HG02938 (cell line): ENCODE measurements at regions not wholly inside any gene's neighbourhood (a gene's known extent, or its start where the extent isn't known, plus 50 kb on each side); places are given as distances from the start of the nearest gene placed in this dataset.
"Not testable (repeated sequence)": the region's sequence is repeated elsewhere in the genome, so short reads cannot be mapped to it uniquely, and the experiment has no call there.

Experiments used
- ATAC-seq: cut with Tn5 transposase; IDR thresholded peaks from one replicate; pipeline ENCODE4 v1.9.1; 2021; ENCODE audit warnings: mild to moderate bottlenecking, moderate library complexity; ENCODE audit not compliant: unreplicated experiment

DNA sequence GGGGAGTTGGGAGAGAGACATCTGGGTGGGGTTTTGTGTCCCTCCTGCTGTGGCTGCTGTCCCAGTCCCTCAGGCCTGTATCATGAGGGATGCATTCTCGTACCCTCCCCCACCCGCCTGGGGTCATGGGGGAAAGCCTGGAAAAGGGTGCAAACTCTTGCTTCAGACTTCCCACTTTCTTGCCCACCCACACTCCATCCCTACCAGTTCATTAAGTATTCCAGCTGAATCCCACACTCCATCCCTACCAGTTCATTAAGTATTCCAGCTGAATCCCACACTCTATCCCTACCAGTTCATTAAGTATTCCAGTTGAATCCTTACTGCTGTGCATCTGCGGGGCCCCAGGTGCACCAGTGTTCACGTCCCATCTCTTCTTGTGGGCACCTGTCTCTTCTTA lies 116.3 kb downstream of the ACAA2 start:
- no peak for ATAC-seq

DNA sequence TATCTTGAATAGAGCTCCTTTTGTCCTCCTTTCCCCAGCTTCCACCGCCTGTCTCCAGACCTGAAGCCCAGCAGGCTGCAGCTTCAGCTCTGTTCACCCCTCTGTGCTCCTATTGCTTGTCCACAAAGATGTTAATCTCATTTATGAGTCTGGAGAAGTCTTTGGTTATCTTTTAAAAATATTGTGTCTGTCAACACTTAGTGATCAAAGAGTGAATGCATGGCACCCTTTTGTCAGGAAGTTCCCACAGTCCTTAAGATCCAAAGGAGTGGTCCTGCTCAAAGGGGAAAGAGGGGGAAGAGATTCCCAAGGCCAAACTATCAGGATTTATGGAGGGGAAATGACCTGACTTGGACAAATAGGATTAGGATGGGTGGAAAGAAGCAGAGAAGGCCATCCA lies 118.9 kb downstream of the ACAA2 start:
- no peak for ATAC-seq

DNA sequence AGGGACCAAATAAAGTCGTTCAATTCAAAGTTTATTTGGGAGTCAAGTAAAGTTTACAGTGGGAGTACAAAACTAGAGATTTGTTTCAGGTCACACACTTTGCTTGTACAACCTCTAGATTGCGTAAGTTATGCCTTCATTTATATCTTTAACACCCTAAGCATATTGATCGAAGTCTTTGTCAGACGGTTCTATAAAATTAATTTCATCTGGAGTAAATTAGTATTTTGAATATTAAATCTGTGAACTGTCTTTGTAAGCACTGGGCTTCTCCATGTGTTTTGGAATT lies 119.7 kb downstream of the ACAA2 start:
- ATAC-seq, result no peak

DNA sequence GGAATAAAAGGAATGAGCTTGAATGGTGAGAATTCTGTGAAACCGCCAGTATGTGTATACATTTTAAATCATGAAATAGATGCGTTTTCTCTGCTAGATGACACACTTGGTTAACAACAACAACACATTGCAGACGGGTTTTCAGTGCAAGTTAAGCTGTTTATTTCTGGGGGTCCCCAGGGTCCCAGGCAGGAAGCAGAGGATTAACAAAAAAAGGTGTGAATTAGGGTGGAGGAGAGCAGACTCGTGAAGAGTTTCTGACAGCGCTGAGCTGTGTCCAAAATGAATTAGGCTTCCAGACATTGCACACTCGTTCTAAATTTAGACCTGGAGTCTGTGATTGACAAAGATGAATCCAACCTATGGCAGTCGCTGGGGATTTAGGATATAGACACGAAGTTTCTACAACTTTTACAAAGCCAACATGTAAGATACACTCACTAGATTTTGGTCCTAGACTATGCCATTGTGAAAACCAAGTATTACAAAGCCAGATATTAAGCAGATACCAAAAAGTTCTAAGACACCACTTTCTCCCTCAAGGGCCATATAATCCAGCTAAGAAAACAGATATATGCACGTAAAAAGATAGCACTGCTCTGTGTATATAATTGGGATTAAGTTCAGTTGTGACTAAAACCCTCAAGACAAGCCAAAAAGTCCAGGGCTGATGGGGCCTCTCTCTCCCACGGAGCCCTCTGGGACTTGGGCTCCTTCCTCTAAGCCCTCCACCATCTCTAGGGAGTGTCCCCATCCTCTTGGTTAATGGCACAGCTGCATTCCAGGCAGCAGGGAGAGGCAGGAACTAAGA lies 120.2 kb downstream of the ACAA2 start:
- ATAC-seq, result no peak

DNA sequence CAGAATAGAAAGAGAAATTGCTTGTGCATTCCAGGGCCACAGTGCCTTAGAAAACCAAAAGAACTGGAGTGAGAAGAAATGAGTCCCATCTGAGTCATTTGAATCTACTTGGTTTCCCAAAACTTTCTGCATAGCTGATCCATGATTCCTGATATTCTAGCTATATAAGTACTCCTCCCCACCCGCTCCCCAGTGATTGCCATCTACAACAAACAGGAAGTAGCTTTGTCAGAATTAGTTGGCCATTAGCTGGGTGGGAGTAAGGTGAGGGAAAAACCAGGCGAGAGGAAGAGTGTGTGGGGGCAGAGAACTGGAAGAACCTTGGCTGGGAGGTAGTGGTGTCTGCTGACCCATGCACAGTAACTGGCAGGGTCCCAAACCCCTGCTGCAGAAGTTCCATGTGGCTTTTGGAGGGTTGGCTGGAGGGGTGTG lies 122.1 kb downstream of the ACAA2 start:
- no peak for ATAC-seq

DNA sequence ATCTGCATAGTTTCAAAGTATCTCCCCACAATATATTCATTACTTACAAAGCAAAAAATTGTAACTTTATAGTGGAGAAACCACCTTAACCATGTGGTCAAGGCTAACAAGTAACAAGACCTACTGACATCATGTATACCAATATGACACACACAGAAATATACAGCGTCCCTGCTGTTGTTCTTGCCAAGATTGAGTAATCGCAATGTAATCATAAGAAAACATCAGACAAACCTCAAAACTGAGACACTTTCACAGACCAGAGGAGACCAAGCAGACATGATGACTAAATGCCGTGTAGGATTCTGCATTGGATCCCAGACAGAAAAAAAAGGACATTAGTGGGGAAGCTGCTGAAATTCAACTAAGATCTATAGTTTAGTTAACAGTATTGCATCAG lies 123.0 kb downstream of the ACAA2 start:
- no peak for ATAC-seq

DNA sequence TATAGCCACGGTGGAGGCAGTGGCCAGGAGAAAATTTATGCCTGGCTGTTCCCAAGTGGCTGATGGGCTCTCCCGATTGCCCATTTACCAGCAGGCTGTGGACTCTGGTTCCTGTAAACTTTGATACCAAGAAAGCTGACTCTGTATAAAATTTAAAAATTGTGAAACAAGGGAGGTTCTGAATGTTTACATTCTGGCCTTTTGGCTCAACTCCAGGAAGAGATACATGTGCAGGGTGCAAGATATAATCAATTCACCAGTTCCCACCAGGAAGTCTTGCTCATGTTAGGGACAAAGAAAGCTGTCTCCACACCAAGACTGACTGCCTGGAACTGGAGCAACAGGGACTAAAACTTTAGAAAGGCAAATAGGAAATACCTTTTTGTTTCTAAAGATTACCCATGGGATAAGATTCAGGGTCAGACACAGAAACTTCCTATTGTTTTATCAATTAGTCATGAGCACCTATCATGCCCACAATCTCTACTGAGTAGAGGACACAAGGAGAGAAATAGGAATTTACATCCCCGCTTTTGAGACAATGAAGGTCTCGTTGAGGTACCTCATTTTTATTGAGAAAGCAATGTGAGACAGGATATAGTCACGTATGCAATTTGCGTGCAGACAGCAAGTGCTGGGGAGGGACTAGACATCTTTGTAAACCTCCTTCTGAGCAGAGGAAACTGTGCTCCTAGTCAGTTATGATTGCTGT lies 123.5 kb downstream of the LIPG start:
- ATAC-seq, result no peak

DNA sequence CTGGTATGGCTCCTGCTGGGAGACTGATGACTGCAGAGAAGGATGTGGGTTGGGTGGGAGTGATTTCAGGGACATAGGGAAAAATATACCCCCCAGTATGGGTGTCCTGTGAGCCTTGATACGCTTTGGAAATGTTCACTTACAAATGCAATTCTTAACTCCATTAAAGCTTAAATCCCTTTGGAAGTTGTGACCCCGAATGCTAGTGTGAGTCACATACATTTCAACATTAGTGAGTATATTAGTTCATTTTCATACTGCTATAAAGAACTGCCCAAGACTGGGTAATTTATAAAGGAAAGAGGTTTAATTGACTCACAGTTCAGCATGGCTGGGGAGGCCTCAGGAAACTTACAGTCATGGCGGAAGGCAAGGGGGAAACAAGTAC lies 120.9 kb downstream of the LIPG start:
- not testable (repeated sequence) for ATAC-seq

DNA sequence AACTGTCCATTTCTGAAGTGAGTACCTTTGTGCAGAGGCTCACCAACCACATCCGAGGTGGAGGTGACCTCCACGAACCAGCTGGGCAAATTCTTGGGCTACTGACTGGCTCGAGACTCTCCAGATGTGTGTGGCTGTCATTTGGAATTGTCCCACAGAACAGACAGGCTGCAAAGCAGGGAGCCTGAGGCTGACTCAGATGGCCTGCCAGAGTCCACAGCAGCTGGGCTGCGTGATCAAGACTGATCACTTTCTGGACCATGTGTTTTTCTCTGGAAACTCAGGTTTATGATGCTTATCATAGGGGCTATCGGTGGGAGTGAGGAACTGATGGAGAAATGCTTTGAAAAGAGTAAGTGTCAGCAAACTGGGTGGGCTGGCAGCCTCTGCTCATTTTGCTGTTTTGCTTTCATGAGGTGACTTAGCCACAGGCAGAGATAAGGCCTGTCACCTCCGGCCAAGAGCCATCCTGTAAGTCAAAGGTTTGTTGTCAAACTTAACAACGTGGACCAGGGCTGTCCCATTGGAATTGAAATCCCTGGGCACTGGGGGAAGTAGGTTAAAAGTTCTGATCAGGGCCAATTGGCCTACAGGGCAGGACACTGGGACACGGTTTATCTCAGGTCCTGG lies 120.4 kb downstream of the LIPG start:
- ATAC-seq, result no peak

DNA sequence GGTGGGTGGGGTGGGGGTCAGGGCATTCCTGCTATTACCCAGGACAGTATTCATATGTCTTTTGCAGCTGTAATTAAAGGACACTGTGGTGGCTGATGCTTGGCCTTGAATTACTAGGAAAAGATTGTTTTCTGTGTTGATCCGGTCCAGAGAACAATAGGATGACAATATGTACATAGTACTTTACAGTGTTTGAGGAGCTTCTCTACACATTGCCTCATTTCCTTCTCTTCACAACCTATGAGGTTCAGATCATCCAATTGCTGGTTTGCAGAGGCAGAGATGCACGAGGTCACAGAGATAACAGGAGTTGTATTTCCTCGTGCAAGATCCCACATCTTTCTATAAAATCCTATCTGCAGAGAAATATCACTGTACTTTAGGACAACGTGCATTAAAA lies 119.5 kb downstream of the LIPG start:
- ATAC-seq, result no peak

DNA sequence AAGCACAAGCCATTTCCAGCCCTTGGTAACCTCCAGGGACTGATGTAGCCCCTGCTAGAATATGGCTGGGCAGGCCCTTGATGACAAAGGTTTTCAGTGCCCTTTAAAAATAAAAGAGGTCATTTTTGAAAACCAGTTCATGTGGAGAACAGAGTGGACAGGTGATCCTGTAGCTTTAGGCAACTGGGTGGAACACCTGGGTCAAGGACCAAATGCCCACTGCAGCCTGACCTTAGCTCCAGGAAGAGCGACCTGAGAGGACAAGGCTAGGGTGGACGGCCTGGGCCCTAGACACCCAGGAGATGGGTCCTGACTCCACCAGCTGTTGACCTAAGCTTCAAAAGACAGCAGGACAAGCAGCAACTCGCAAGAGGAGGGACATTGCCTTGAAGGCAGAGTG lies 116.6 kb downstream of the LIPG start:
- no peak for ATAC-seq

DNA sequence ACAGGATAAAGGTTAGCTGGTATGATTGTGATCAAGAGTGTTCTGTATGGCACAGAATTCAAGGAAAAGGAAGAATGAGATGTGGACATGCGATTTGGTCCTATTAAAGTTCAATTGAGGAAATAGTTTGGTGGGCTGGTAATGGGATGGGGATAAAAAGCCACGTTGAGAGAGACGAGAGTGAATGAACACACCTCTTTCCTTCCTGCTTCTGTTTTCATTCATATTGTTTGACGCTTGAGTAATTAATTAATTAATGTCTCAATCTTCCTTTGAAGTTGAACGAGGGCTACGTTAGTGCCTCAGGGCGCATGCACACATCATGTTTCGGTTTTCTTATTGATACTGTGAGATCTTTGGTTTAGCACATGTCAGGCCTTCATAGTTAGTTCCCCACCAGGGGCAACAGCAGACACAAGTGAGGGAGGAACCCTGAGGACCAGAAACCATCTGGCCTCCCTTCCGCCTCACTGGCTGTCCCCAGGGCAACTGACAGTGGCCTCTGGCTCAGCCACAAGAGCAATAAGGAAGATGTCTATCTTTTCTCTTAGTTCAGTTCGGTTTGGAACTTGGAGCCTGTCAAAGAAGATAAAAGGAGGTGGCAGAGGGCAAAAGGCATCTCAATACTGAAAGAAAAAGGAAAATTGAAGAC lies 116.0 kb downstream of the LIPG start:
- peak; percentile 78 for ATAC-seq

DNA sequence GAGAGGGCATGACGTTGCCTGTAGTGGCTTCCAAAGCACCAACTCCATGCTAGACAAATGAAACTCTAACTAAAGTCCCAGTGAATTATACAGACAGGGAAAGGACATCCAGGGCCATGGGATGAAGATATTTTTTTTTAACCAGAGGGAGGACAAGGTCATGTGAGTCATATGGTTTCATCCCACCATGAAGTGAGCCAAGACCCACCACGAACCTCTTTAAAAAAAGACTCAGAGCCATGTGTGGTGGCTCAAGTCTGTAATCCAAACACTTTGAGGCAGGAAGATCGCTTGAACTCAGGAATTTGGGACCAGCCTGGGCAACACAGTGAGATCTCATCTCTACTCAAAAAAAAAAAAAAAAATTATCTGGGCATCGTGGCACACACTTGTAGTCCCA lies 115.2 kb downstream of the LIPG start:
- no peak for ATAC-seq

DNA sequence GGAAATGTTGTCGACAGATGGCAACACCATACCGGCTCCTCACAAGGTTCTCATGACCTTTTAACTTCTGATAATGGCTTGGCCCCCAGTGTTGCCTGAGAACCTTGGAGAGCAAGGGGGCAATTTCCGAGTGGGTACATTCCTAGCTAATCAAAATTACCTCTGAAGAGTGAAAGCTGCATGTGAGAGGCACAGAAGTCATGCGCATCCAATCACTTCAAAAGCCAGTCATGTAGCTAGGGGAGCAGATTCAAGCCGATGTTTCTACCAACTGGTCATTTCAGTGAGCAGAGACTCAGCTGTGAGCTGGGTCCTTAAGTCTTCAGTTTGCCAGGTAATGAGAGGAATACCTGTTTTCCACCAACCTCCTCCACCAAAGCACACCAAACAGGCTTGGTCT lies 111.4 kb downstream of the LIPG start:
- ATAC-seq, result no peak

DNA sequence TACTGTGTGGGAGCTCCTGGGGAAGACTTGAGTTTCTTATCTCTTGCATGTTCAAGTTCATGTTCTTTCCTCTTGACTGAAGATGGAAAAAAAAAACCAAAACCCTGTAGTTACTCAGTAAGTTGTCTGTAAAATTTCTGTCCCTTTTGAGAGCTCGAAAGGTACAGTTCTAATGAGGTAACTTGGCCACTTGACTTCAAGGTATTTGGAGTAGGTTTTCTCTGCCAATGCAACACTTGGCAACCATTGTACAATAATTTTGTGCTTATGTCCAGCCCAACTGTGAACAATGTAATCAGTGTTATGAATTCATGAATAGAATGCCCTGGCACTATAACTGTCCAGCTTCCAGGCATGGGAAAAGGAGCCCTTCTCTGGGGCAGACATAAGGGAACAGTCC lies 111.0 kb downstream of the LIPG start:
- ATAC-seq, result no peak

DNA sequence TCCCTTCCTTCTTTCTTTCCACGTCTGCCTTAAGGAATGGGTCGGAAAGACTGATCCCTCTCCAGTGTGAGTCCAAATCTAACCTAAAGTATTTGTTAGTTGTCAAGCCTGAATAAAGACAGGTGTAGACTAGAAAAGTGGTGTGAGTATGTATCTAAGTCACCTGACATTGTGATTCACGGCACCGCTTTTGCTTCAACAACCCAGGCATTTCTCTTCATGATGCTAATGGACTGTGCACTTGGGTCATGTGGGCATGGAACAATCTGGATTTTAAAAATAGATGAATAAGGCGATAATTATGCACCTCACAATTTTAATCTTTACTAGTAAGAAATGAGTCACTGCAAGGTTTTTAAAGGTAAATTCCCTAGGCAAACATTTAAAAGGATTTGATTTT lies 107.5 kb downstream of the LIPG start:
- no peak for ATAC-seq

DNA sequence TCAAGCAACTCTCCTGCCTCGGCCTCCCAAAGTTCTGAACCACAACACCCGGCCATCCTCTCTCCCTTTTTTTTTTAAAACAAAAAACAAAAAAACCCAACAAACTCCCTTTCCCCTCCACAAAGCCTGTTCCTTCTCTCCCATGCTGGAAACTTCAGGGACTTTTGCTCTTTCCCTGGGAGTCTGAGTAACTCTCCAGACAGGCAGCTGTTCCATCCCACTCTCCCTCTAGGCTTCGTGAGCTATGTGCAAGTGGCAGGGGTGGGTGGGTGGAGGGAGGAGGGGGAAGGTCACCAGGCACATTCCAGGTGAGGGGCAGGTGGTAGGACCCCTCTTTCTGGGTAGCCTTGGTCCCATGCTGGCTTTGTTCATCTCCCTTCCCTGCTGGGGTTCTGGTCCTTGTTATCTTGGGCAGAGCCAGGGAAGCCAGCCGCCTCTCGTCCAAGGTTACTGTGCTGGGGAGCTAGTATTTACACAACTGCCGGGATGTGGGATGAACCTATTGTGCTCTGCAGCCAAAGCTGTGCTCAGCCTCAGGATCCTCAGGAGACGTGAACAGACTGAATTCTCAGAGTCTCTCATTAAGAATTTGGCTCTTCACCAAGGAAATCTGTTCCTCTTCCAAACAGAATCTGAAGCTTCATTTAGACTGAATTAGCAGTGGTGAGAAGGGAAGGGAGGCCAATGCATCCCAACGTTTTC lies 106.9 kb downstream of the LIPG start:
- ATAC-seq, result no peak

DNA sequence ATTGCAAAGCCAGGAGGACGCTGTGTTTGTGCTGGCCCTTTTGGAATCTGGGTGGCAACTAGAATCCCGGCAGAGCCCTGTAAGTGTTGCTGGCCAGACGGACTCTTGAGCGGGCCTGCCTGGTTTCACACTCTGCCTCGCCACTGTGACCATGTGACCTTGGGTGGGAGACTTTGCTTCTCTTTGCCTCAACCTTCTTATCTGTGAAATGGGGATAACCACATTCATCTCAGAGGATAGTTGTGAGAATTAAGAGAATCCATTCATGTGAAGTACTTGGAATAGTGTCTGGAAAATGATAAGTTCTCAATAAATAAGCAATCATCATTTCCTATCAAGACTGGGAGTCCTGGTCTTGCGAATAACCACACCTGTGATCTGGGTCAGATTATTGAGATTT lies 105.6 kb downstream of the LIPG start:
- no peak for ATAC-seq

DNA sequence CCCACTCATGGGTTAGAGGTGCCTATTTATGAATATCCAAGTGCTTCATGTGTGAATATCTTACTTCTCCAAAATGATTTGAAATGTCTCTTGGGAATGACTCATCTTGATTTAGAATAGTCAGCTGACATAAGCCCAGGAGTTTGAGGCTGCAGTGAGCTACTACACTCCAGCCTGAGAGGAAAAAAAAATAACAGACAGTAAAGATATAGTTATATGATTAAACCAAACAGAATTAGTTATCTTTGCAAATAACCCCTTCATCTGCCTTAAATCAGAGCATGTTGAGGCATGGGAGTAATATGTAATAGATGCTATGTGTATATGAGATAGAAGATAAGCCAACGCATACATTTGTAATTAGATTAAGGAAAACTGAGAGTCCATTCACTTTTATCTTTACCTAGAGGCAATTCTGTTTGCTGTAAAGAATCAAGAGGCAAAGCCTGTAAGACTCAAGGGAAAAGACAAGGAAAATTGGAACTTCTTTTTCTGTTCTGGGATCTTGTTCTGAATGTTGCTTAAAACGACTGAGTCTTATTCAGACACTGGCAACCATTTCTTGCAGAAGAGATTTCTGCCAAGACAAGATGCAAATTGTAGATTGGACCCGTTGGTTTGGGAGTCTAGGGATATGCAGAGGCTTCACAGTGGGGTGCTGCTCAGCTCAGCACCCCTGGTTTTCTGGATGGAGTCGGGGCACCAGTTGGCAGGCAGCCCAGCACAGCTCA lies 104.4 kb downstream of the LIPG start:
- no peak for ATAC-seq
